ENCODE measurements at regions not wholly inside any gene's neighbourhood (a gene's known extent, or its start where the extent isn't known, plus 50 kb on each side); places are given as distances from the start of the nearest gene placed in this dataset.

- no peak for DNase-seq
Observed at GRCh38 chr16:79765431-79765830, 164.9 kb upstream of the MAF start.

- DNase-seq = no peak
Observed at GRCh38 chr16:79764415-79765110, 164.0 kb upstream of the MAF start.

- no peak for DNase-seq
Observed at GRCh38 chr16:79762217-79762616, 161.7 kb upstream of the MAF start.

- DNase-seq = no peak
Observed at GRCh38 chr16:79758615-79759346, 158.2 kb upstream of the MAF start.

GRCh38 chr16:79757968-79758367 lies 157.4 kb upstream of the MAF start:
- no peak for DNase-seq

GRCh38 chr16:79757163-79757562 lies 156.6 kb upstream of the MAF start:
- DNase-seq = no peak

- no peak for DNase-seq
Observed at GRCh38 chr16:79756571-79756970, 156.0 kb upstream of the MAF start.

- DNase-seq = no peak
Observed at GRCh38 chr16:79754501-79754900, 154.0 kb upstream of the MAF start.

GRCh38 chr16:79754081-79754480 lies 153.5 kb upstream of the MAF start:
- no peak for DNase-seq

- DNase-seq = no peak
Observed at GRCh38 chr16:79753286-79753685, 152.7 kb upstream of the MAF start.

- DNase-seq = no peak
Observed at GRCh38 chr16:79752396-79752795, 151.9 kb upstream of the MAF start.

- no peak for DNase-seq
Observed at GRCh38 chr16:79751471-79752184, 151.1 kb upstream of the MAF start.

- no peak for DNase-seq
Observed at GRCh38 chr16:79750311-79750710, 149.8 kb upstream of the MAF start.

- DNase-seq = no peak
Observed at GRCh38 chr16:79748629-79749028, 148.1 kb upstream of the MAF start.

- no peak for DNase-seq
Observed at GRCh38 chr16:79747688-79748087, 147.2 kb upstream of the MAF start.

GRCh38 chr16:79740252-79740651 lies 139.7 kb upstream of the MAF start:
- no peak for DNase-seq

- no peak for DNase-seq
Observed at GRCh38 chr16:79735271-79735670, 134.7 kb upstream of the MAF start.

- no peak for DNase-seq
Observed at GRCh38 chr16:79734721-79735120, 134.2 kb upstream of the MAF start.

GRCh38 chr16:79728923-79729240 lies 128.3 kb upstream of the MAF start:
- DNase-seq = no peak

GRCh38 chr16:79728048-79728922 lies 127.7 kb upstream of the MAF start:
- no peak for DNase-seq

GRCh38 chr16:79726902-79727301 lies 126.4 kb upstream of the MAF start:
- no peak for DNase-seq

GRCh38 chr16:79725051-79725450 lies 124.5 kb upstream of the MAF start:
- DNase-seq = no peak

- no peak for DNase-seq
Observed at GRCh38 chr16:79723583-79724168, 123.1 kb upstream of the MAF start.
